NCI-H1694 (cell line): ENCODE measurements at regions not wholly inside any gene's neighbourhood (a gene's known extent, or its start where the extent isn't known, plus 50 kb on each side); places are given as distances from the start of the nearest gene placed in this dataset.
A peak's percentile ranks its signal among the peaks of the same experiment; 100 is the strongest.

ENCODE experiments used
- DNase-seq: peaks from one replicate; lab custom pipeline; 2025; lab: John Stamatoyannopoulos, UW

GRCh38 chr15:79185199-79185598, 94.6 kb upstream of the RASGRF1 start:
- DNase-seq: no peak

- DNase-seq: peak; percentile 47
These were observed 93.9 kb upstream of the RASGRF1 start for GRCh38 chr15:79184465-79184892.

GRCh38 chr15:79180318-79180717, 89.7 kb upstream of the RASGRF1 start:
- no peak for DNase-seq

GRCh38 chr15:79179597-79179996, 89.0 kb upstream of the RASGRF1 start:
- no peak for DNase-seq

- DNase-seq: no peak
These were observed 88.6 kb upstream of the RASGRF1 start for GRCh38 chr15:79179108-79179561.

- DNase-seq: no peak
These were observed 88.0 kb upstream of the RASGRF1 start for GRCh38 chr15:79178594-79178993.

- DNase-seq: no peak
These were observed 85.6 kb upstream of the RASGRF1 start for GRCh38 chr15:79176151-79176550.

- DNase-seq: no peak
These were observed 82.4 kb upstream of the RASGRF1 start for GRCh38 chr15:79172801-79173460.

GRCh38 chr15:79172032-79172481, 81.5 kb upstream of the RASGRF1 start:
- peak; percentile 7 for DNase-seq

GRCh38 chr15:79171320-79172031, 80.9 kb upstream of the RASGRF1 start:
- DNase-seq: no peak

- DNase-seq: no peak
These were observed 79.7 kb upstream of the RASGRF1 start for GRCh38 chr15:79170256-79170664.

GRCh38 chr15:79169526-79170133, 79.0 kb upstream of the RASGRF1 start:
- DNase-seq: no peak

- peak; percentile 46 for DNase-seq
These were observed 78.4 kb upstream of the RASGRF1 start for GRCh38 chr15:79168922-79169456.

- no peak for DNase-seq
These were observed 77.2 kb upstream of the RASGRF1 start for GRCh38 chr15:79167776-79168175.

GRCh38 chr15:79166311-79166955, 75.9 kb upstream of the RASGRF1 start:
- no peak for DNase-seq

GRCh38 chr15:79164465-79164864, 73.9 kb upstream of the RASGRF1 start:
- no peak for DNase-seq

- no peak for DNase-seq
These were observed 73.5 kb upstream of the RASGRF1 start for GRCh38 chr15:79164043-79164442.

- no peak for DNase-seq
These were observed 72.8 kb upstream of the RASGRF1 start for GRCh38 chr15:79163395-79163794.

GRCh38 chr15:79161837-79162508, 71.4 kb upstream of the RASGRF1 start:
- DNase-seq: no peak

GRCh38 chr15:79160211-79160610, 69.6 kb upstream of the RASGRF1 start:
- DNase-seq: no peak
